H9 (cell line): ENCODE measurements at regions not wholly inside any gene's neighbourhood (a gene's known extent, or its start where the extent isn't known, plus 50 kb on each side); places are given as distances from the start of the nearest gene placed in this dataset.

Source experiments
- DNase-seq: peaks from one replicate; pipeline ENCODE4 v3.0.0-alpha.2; 2017
- H2AFZ ChIP-seq: one replicate; pipeline ENCODE4 v1.6.1; 2013; ENCODE audit warnings: mild to moderate bottlenecking, low read length, control low read depth, moderate library complexity
- H2AK5ac ChIP-seq: 2 replicates; pipeline ENCODE4 v1.6.1; 2013; ENCODE audit warnings: low read length, control low read depth, mixed read lengths; ENCODE audit not compliant: insufficient read length
- H2BK120ac ChIP-seq: one replicate; pipeline ENCODE4 v1.6.1; 2013; ENCODE audit warnings: low read depth, mild to moderate bottlenecking, low read length, control low read depth, inconsistent platforms; ENCODE audit not compliant: poor library complexity, severe bottlenecking
- H2BK12ac ChIP-seq: 2 replicates; pipeline ENCODE4 v1.6.1; 2013; ENCODE audit warnings: low read length, control low read depth, mixed read lengths, low read depth; ENCODE audit not compliant: insufficient read length
- H2BK15ac ChIP-seq: 2 replicates; pipeline ENCODE4 v1.6.1; 2013; ENCODE audit warnings: low read depth, low read length, control low read depth
- H2BK20ac ChIP-seq: one replicate; pipeline ENCODE4 v1.6.1; 2013; ENCODE audit warnings: low read depth, mild to moderate bottlenecking, low read length, control low read depth, inconsistent platforms; ENCODE audit not compliant: poor library complexity, severe bottlenecking
- H2BK5ac ChIP-seq: 2 replicates; pipeline ENCODE4 v1.6.1; 2013; ENCODE audit warnings: low read length, control low read depth, mixed read lengths; ENCODE audit not compliant: insufficient read length
- H3K14ac ChIP-seq: 2 replicates; pipeline ENCODE4 v1.6.1; 2013; ENCODE audit warnings: low read length, control low read depth; ENCODE audit not compliant: insufficient read depth
- H3K18ac ChIP-seq: 2 replicates; pipeline ENCODE4 v1.6.1; 2013; ENCODE audit warnings: low read depth, mild to moderate bottlenecking, mixed read lengths, low read length, control low read depth; ENCODE audit not compliant: insufficient read length
- H3K23ac ChIP-seq: 2 replicates; pipeline ENCODE4 v1.6.1; 2013; ENCODE audit warnings: low read length, control low read depth, mixed read lengths, low read depth; ENCODE audit not compliant: insufficient read length
- H3K23me2 ChIP-seq: 2 replicates; pipeline ENCODE4 v1.6.1; 2013; ENCODE audit warnings: low read depth, mild to moderate bottlenecking, mixed read lengths, low read length, control low read depth; ENCODE audit not compliant: insufficient read length, poor library complexity, severe bottlenecking
- H3K27ac ChIP-seq: 2 replicates; pipeline ENCODE4 v1.5.1; 2013; ENCODE audit warnings: low read length, control low read depth, mixed read lengths, low read depth; ENCODE audit not compliant: insufficient read length
- H3K27me3 ChIP-seq: 2 replicates; pipeline ENCODE4 v1.6.1; 2013; ENCODE audit warnings: low read length, control low read depth, inconsistent platforms; ENCODE audit not compliant: insufficient read depth
- H3K4ac ChIP-seq: 2 replicates; pipeline ENCODE4 v1.6.1; 2013; ENCODE audit warnings: low read depth, mild to moderate bottlenecking, control low read depth, inconsistent platforms, low read length, moderate library complexity
- H3K4me1 ChIP-seq: 2 replicates; pipeline ENCODE4 v1.6.1; 2013; ENCODE audit warnings: low read length, control low read depth, inconsistent platforms; ENCODE audit not compliant: insufficient read depth
- H3K4me2 ChIP-seq: 2 replicates; pipeline ENCODE4 v1.6.1; 2013; ENCODE audit warnings: low read length, control low read depth, mixed read lengths; ENCODE audit not compliant: insufficient read length, insufficient read depth
- H3K56ac ChIP-seq: 2 replicates; pipeline ENCODE4 v1.6.1; 2013; ENCODE audit warnings: low read depth, mild to moderate bottlenecking, mixed read lengths, low read length, control low read depth; ENCODE audit not compliant: insufficient read length
- H3K79me1 ChIP-seq: 2 replicates; pipeline ENCODE4 v1.6.1; 2013; ENCODE audit warnings: low read depth, mild to moderate bottlenecking, moderate library complexity, low read length, control low read depth, inconsistent platforms; ENCODE audit not compliant: insufficient read depth, poor library complexity, severe bottlenecking
- H3K79me2 ChIP-seq: 2 replicates; pipeline ENCODE4 v1.6.1; 2013; ENCODE audit warnings: low read length, control low read depth, inconsistent platforms; ENCODE audit not compliant: insufficient read depth
- H3K9ac ChIP-seq: 2 replicates; pipeline ENCODE4 v1.6.1; 2013; ENCODE audit warnings: low read length, control low read depth, mixed read lengths; ENCODE audit not compliant: insufficient read length; ENCODE audit errors: extremely low read depth
- H3K9me3 ChIP-seq: one replicate; pipeline ENCODE4 v1.6.1; 2013; ENCODE audit warnings: low read depth, low read length, inconsistent platforms; ENCODE audit not compliant: control insufficient read depth
- H3T11ph ChIP-seq: one replicate; pipeline ENCODE4 v1.6.1; 2013; ENCODE audit warnings: mild to moderate bottlenecking, low read length, control low read depth, inconsistent platforms
- H4K20me1 ChIP-seq: one replicate; pipeline ENCODE4 v1.6.1; 2013; ENCODE audit not compliant: control insufficient read depth, insufficient read length, insufficient read depth
- H4K5ac ChIP-seq: 2 replicates; pipeline ENCODE4 v1.6.1; 2013; ENCODE audit warnings: low read depth, mild to moderate bottlenecking, mixed read lengths, low read length, control low read depth; ENCODE audit not compliant: insufficient read length
- H4K8ac ChIP-seq: replicated peaks from 2 replicates; pipeline ENCODE4 v1.6.1; 2013; ENCODE audit warnings: low read length, control low read depth, mixed read lengths, low read depth; ENCODE audit not compliant: insufficient read length
- H4K91ac ChIP-seq: 2 replicates; pipeline ENCODE4 v1.6.1; 2013; ENCODE audit warnings: low read depth, mild to moderate bottlenecking, moderate library complexity, mixed read lengths, low read length, control low read depth; ENCODE audit not compliant: insufficient read length
- H3K27ac Mint-ChIP-seq, 3 experiments: 2 replicates in 2 of 3; 3 replicates in 1 of 3; pipeline ENCODE4 v1.8.0; 2020 to 2021; ENCODE audit warnings: mixed read lengths in 3 of 3, mild to moderate bottlenecking in 1 of 3, moderate library complexity in 1 of 3
- H3K27me3 Mint-ChIP-seq: 2 replicates; pipeline ENCODE4 v1.8.0; 2021; ENCODE audit warnings: low read depth, mild to moderate bottlenecking, moderate library complexity, mixed read lengths
- H3K36me3 Mint-ChIP-seq, 3 experiments: 2 replicates in 2 of 3; 3 replicates in 1 of 3; pipeline ENCODE4 v1.8.0; 2020 to 2021; ENCODE audit warnings: low read depth in 3 of 3, mixed read lengths in 3 of 3; ENCODE audit not compliant: insufficient read depth in 1 of 3
- H3K4me1 Mint-ChIP-seq, 2 experiments: 2 replicates each; pipeline ENCODE4 v1.8.0; 2020; ENCODE audit warnings: mixed read lengths in 2 of 2
- H3K4me3 Mint-ChIP-seq, 2 experiments: 2 replicates in 1 of 2; 3 replicates in 1 of 2; pipeline ENCODE4 v1.8.0; 2020 to 2021; ENCODE audit warnings: mild to moderate bottlenecking in 2 of 2, mixed read lengths in 2 of 2, moderate library complexity in 1 of 2
- H3K9me3 Mint-ChIP-seq, 2 experiments: 2 replicates in 1 of 2; 3 replicates in 1 of 2; pipeline ENCODE4 v1.8.0; 2020; ENCODE audit warnings: mild to moderate bottlenecking in 2 of 2, mixed read lengths in 2 of 2, moderate library complexity in 1 of 2
- CTCF ChIP-seq: fragments of 200-600 bp; sonication (generic); conservative IDR thresholded peaks from 3 replicates; pipeline ENCODE4 v1.8.0; 2021; ENCODE audit warnings: antibody characterized with exemption, mild to moderate bottlenecking
- WGBS: extraction: QIAGEN DNeasy Blood & Tissue Kit; methylation state at CpG from one replicate; pipeline ENCODE4 v1.1.7; 2013; ENCODE audit warnings: missing lambda C conversion rate, low lambda C conversion rate, mixed read lengths; ENCODE audit not compliant: insufficient read length; ENCODE audit errors: extremely low coverage; 5-methylcytosine and 5-hydroxymethylcytosine counted together

GRCh38 chr1:98460136-98460535 is 201.4 kb upstream of the SNX7 start:
- Histone ChIP-seq H3K79me2 (no peaks in the 10 kb centered on the region), H3K9me3 (no peaks in the 10 kb centered on the region), H3K4me2 (no peak overlapping the region), H3K4me1 (peaks cover 2% of the 10 kb centered on the region), H3K18ac (no peak overlapping the region), H3T11ph (no peak overlapping the region), H2BK120ac (no peak overlapping the region), H3K27ac (no peak overlapping the region), H3K9ac (no peak overlapping the region), H2BK20ac (no peak overlapping the region), H3K14ac (no peak overlapping the region), H3K27me3 (no peaks in the 10 kb centered on the region), H3K79me1 (no peaks in the 10 kb centered on the region), H4K8ac (no peak overlapping the region), H2BK15ac (no peak overlapping the region), H4K91ac (no peak overlapping the region), H2AK5ac (no peak overlapping the region), H2AFZ (no peak overlapping the region), H4K5ac (no peak overlapping the region), H4K20me1 (no peaks in the 10 kb centered on the region), H3K56ac (no peak overlapping the region), H3K23me2 (no peaks in the 10 kb centered on the region), H3K23ac (no peak overlapping the region), H3K4ac (no peak overlapping the region), H2BK12ac (no peak overlapping the region), H2BK5ac (no peak overlapping the region)
- Mint-ChIP-seq H3K4me3 (no peak overlapping the region), H3K27ac (peak overlapping the region in 1 of 3 experiments; percentile 87; a peak in 4 of 7 replicates), H3K4me1 (peaks cover 16 to 23% of the 10 kb centered on the region in 2 experiments), H3K36me3 (no peaks in the 10 kb centered on the region; a peak in 1 of 7 replicates), H3K9me3 (no peaks in the 10 kb centered on the region), H3K27me3 (peaks cover 6% of the 10 kb centered on the region; the same call in 1 of the 2 replicates)
- DNase-seq, result no peak
- no CpG with 5 or more reads among the region's 1 CpG for WGBS
- TF ChIP-seq CTCF, result no peak
